NCI-H2196 treated with DMSO at 0.1 percent for 48 hours (cell line): ENCODE measurements at regions not wholly inside any gene's neighbourhood (a gene's known extent, or its start where the extent isn't known, plus 50 kb on each side); places are given as distances from the start of the nearest gene placed in this dataset.

Experiments used
- DNase-seq: peaks from one replicate; lab custom pipeline; 2025; ENCODE audit not compliant: unreplicated experiment; lab: John Stamatoyannopoulos, UW

DNA sequence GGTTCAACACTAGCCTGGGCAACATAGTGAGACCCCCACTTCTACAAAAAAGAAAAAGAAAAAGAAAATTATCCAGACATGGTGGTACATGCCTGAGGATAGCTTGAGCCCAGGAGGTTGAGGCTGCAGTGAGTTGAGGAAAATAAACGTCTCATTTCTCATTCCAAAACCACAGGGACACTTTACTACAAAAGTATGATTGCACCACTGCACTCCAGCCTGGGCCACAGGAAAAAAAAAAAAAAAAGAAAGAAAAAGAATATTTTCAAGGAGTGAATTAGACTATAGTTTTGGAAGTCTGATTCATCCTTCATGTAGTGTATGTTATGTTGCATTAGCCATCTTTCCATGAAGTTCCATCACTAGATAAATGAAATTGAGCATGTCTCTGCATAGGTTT, 149.5 kb upstream of the THBS1 start:
- no peak for DNase-seq

DNA sequence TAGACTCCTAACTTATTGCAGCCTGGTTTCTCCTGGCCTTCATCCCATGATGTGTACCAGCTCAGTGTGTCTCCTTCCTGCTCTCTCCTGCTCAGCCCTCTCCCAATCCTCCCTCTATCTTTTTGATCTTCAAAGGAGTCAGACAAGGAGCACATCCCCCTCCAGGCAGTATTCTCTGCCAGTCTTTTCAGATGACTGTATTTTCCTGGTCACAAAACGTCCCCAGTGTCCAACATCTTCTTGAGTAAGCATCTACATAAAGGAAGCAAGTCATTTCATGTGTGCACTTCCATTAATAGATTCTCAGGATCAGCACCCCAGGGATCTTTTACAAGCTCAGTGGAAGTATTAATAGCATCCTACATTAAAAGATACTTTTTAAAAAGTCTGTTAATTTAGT, 148.9 kb upstream of the THBS1 start:
- no peak for DNase-seq

DNA sequence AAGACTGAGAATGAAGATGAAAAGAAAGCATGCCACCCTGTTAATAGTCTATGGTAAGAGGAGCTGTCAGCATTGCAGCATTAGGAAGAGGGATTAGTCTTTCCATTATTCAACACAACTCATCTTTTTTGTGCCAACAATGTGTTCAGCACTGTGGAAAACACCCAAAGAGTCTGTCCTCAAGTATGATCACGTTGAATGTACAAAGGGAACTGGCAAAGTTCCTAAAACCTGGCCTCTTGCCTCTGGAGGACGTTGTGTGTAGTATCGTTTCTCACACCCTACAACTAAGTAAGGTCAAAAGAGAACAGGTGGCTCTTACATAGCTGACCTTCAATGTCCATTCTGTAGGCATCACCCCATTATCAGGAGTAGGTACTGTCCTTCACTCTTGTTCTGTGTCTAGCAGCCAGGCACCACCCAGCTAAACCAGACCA, 147.9 kb upstream of the THBS1 start:
- no peak for DNase-seq

DNA sequence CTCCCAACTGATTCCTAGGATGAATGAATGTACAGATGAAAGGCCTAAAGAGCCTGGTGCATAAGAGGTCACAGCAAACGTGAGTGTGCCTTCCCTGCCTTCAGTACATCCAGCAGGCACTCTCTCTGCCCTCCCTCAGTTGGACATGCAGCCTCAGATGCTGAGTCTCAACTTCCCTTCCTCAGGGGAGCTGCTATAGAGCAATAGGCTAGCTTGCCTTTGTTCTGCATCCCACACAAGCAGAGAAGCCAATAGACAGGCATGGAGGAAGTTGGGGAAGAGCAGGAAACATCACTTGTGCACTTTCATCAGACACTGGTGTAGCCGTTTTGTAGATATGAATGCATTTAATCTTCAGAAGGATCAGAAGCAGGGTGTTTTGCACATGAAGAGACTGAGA, 147.5 kb upstream of the THBS1 start:
- DNase-seq, result no peak

DNA sequence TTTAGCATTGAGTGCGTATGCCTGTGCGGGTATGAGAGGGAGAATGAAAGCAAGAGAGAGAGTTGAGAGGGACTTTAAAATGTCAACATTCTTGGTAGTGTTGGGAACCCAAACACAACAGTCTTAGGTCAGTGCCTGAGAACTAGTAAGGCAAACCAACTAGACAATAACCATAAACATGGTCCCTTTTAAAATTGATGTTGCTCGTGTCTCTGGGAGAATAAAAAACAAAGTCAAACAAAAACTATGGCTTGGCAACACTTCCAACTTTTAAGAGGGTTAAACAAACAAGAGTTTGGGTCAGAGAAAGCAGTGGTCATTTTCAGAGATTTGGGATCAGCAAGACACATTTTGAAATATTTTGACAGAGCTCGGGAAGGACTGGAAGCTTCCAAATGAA, 146.7 kb upstream of the THBS1 start:
- no peak for DNase-seq

DNA sequence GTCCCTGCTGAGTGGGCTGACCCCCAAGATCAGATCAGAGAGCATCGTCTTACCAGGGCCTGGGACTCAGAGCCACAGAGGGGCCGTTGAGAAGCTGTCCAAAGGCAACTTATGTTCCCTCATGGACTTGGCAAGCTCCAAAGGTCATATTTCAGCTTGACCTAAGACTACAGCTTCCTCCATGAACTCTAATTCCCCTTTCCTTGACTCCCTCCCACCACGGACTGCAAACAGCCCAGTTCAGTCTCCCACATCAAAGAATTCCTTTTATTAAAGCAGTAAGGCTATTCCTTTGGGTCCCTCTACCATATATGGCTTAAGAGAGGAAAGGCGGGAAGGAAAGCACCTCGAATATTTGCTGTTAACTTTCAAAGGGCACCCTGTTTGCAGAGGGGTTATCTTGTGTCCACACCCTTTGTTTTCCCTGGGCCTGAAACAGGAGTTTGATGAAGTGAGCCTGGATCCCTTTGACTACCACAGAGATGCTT, 146.1 kb upstream of the THBS1 start:
- DNase-seq, result no peak

DNA sequence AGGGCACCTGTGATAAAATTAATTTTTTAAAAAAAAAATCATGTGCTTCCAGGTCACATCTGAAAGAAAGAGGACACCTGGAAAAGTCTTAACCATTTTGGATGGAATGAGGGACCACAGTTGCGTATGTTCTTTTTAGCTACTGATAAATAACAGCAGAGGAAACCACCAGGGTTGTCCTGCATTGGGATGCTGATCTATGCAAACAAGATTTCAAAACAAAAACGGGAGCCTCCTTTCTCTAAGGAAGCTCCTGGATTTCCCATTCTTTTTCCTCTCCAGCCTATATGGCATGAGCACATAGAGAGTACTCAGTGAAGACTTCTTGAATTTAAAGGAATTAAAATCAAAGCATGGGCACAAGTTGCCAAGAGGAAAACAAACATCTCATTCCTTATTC, 145.6 kb upstream of the THBS1 start:
- DNase-seq, result no peak

DNA sequence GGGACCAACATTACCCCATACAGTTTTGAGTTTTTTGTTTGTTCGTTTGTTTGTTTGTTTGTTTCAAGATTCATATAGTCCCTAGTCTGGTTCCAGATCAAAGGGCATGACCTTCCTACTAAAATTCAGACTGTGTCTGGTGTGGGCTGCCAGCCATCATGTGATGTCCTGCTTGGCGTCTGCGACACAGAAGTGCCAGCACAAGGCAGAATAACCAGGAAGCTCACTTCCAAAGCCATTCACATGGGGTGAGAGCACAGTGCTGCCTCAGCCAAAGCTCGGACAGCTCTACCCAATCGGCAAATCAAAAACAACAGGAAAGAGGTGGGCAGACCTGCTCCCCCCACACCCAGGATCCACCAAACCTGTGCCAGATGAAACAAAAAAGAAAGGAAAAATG, 142.6 kb upstream of the THBS1 start:
- DNase-seq, result no peak

DNA sequence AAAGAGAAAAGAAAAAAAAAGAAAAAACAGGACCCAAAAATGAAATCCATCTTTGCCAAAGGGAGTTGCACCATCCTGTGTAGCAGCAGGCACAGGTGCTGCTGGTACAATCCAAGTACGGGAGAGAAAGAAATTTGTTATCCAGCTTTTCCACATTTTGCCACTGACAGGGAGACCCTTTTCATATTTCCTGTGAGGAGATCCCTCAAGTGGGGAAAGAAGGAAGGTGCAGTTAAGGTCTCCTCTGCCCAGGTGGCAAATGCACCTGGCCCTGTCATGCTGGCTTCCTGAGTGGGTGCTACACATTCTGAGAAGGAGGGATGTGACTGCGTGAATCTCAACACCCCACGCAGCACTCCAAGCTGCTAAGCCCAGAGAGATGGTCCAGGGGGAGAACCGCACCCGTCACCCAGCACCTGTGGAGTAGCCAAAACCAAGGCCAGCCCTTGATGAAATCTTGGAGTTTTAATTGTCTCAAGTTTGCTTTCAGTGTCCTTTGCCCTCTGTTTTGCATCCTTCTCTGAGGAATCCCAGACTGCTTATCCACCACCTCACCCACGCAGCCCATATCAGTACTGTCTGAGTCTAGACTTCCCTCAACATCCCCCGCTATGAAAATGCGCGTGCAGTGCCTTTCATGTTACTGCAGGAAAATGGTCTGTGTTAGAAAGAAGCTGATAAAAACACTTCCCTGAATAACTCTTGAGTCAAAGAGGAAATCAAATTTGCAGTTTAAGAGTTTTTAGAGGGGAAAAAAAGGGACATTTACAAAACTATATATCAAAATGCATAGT, 141.9 kb upstream of the THBS1 start:
- DNase-seq, result no peak

DNA sequence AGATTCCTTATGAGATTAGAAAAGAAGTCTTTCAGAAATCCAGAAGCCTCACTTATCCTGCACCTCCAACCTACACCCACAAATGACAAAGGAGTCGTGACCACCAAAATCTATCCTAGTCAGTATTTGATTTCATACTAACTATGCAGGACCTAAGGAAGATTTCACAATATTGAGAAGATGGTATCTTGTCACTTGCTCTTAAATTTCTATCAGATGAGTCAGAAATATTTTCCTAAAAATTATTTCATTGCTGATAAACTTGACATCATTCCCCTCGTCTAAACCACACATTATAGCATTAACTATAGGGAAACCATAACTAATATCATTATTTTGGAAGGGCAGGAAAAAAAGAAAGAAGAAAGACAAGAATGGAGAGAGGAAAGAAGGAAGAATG, 138.0 kb upstream of the THBS1 start:
- DNase-seq, result no peak

DNA sequence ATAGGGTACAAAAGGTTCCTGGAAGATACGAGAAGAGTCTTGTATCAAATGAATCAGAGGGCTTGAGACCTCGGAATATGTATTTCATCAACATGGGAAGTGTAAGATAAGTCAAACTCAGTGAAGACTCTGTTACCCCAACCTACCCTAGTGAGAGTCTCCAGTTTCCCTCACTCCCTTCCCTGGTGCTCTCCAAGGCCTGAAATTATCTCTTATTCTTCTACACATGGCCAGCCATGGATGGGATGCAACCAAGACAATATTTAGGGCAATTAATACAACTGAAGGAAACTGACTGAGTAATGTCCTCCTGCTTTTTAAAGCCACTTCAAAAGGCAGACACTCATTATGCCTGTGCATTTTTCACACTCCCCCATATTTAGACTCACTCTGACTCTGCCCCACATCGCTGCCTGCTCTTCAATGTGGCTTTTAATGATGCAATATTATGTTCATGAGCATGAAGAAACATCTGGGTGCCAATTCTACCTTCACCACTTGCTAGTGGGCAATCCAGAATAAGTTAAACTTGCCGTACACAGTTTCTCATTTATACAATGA, 137.1 kb upstream of the THBS1 start:
- DNase-seq, result no peak

DNA sequence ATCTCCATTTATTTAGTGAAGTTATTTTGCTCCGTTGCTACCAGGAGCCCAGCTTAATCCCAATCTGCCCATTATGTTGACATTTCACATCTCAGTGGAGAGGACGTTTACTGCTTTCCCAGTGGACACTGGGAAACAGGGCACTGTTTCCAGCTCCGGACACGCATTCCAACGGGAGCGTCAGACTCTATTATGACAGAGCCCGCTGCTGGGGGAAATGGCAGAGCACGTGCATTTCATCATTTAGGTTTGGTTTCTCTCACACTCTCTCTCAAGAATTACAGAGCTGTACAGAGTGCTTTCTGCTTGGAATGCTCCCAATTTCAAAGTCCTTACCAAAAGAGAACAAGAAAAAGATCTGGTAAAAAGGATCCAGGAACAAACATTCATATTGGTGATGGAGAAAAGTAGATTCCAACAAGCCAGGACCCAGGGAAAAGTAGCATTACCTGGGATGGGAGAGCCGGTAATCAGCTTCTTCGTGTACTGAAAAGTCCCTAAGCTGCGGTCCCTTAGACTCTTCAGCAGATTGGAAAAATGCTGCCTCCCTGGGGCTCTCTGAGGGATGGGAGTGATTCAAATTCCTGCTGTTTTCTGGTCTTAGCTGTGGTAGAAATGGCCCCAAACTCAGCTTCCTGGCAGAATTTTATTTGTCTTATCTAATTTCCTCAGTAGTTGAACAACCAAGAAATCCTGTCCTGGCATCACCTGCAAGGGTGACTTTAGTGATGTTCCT, 136.0 kb upstream of the THBS1 start:
- no peak for DNase-seq

DNA sequence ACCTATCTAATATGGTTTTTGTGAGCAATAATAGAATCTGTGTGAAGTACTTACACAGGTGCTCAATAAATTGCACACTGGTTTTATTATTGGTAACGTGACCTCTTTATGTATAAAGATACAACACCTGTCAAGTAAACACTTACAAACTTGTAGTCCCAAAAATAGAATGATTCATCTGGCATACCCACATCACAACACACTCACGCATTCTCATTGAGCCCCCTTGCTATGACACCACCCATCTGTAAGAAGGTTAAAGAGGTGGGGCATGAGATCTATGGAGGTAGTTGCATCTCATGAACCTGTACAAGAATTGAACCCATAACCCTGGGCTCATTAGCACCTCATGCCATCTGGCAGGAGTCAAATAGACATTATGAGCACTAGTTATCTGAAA, 134.9 kb upstream of the THBS1 start:
- DNase-seq, result no peak

DNA sequence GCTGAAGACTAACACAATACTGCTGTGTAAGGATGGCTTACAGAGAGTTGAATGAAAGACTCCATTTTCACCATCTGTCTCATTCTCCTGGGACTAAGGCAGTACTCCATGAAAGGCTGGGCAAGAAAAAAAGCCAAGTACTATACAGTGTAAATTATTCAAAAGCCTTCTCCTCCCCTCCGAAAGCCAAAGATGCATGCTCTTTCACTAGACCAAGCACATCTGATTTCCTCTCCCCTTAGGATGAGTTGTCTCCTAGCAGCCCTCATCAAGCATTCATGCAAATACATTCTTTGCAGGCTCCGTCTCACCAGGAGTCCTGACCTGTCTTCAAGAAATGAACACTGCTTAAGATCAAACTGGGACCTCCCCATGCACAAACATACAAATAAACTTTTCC, 133.5 kb upstream of the THBS1 start:
- DNase-seq, result no peak

DNA sequence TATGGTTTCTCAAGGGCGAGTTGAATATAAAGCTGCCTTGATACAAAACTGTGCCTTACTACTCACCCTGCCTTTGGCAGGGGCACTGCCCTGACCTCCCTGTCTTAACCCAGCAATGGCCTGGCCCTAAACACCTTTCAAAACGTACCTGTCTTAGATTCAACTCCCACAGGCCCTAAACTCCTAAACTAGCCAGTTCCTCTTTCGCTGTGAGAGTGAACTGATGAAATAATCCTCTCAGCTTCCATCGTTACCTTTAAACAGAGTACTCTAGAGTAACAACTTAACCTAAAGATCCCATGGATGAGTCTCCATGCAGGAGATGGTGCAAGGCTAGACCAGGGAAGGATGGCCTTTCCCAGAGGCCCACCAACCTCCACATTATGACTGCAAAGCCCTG, 133.0 kb upstream of the THBS1 start:
- no peak for DNase-seq

DNA sequence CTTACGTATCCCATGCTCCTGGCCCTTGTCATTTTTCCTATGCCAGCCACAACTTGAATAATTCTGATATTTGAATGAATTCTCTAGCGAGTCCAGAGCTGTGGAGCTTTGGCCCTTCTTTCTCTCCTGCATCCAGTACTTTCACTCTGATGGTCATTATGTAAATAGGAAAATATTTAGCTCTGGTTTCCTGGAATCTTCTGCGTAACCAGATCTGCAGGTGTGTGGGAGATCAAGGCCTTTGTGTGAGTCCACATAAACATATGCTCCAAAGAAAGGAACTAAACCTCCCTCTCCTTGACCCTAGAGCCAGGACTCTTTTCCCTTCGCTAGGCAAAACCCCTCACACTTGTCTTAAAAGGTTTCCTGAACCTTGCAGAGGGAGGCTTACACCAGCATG, 132.5 kb upstream of the THBS1 start:
- DNase-seq, result no peak

DNA sequence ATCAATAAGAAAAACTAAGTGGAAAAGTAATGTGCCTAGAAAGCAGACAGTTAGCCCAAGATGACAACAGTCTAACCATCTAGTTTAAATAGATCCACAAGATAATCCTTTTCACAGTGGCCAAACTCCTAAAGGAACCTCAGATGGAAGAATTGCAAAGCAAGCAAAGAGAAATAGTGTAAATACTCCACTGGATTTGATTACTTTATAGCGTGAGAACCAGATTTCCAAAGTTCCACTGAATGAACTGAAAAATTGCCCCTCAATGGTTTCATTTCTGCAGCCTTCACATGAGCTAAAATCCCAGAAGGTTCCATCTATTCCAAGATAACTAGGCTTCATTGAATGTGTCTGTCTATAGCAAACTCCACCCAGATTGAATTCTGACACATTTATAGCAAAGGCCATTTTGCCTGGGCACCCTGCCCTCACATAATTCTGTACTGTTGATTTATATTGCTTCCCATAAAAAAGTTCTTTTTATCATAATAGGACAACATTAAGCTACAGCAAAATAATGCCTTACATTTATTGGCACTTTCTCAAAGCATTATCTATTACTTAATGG, 129.7 kb upstream of the THBS1 start:
- no peak for DNase-seq

DNA sequence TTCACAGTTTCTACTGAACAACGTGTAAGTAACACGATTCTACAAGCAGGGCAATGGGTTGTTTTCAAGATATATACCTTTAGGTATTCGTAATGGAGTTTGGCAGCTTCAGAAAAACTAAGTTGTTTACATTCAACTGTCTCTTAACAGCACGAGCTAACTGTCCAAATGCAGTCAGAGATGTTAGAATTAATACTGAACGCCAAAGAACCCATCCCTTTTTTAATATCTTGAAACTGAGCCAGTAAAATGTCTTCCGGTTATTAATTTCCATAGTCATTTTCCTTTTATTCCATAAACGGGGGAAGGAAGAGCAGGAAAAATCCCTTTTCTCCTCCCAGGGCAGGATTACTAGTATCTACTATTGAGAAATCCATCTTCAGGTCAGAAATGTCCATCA, 129.0 kb upstream of the THBS1 start:
- no peak for DNase-seq

DNA sequence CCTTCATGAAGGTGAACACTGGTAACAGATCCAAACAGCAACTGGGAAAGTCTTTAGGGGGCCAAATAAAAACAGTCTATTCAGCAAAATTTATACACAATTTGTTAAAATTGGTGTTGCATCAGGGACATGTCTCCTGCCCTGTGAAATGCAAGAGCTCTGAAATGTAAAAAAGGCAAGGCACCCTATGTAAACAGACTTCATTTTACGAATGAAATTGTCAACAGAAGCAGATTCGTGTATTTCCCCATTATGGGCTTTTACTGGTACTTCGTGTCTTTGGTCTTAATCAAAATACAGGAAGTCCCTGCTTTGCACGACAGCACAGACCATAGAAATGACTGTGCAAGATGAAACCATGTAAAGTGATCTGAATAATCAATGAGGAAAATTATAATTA, 127.3 kb upstream of the THBS1 start:
- DNase-seq, result no peak

DNA sequence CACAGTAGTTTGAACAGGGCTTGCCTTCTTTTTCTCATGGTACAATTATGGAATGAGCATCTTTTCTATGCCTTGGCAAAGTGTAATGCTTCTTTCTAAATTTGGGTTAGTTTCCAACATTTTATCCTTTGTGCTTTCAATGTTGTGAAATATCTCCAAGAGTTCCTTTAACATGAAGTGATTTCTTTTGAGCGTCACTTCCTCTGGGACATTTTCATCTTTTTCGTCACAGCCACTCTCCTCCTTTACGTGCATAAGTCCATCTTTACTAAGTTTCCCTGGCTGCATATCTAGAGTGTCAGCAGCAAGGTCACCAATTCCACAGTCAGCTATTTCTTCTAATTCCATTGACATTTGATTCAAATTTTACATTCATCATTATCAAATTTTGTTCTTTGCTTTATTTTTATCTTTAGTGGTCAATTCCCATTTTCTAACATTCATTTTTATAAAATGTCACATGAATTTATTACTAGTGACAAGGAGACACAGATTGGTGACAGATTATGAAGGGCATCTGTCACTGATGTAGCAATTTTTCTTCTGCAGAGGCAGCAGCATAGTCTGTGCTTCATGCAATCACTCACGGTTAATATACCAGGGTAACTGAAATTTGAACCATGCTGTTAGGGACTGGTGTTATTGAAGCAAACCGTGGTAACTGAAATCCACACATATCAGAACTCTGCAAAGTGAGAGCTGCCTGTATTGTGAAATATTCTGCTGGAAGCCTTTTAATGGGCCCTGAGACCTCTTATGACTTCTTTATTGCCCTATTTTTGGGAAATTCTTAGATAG, 126.5 kb upstream of the THBS1 start:
- no peak for DNase-seq

DNA sequence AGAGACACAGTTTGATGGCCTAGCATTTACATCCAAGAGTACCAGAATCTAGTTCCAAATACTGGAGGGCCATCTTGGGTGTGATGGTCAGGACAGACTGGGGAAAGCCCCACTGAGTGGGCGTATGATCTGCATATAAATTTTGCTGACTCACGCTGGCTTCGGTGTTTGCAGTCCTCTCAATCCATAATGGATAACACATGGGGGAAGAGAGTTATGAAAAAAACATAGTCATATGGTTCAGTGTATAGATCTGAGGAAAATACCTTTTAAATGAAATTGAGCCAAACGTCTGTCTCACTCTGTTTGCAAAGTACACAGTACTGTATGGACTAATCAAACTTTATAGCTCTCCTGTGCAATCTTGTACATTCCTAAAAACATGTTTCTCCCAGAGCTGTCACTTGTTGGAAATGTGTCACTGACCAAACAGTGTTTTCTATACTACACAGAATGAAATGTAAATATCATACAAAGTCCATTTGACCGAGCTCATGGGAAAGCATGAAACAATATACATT, 125.3 kb upstream of the THBS1 start:
- no peak for DNase-seq
